ENCODE measurements at regions not wholly inside any gene's neighbourhood (a gene's known extent, or its start where the extent isn't known, plus 50 kb on each side); places are given as distances from the start of the nearest gene placed in this dataset.

GRCh38 chr12:115700896-115701465, 576.5 kb downstream of the MED13L start:
- no peak for DNase-seq (ENCODE audit: low spot score)

- DNase-seq (ENCODE audit: low spot score): no peak
Observed at GRCh38 chr12:115700081-115700480, 577.4 kb downstream of the MED13L start.

DNA sequence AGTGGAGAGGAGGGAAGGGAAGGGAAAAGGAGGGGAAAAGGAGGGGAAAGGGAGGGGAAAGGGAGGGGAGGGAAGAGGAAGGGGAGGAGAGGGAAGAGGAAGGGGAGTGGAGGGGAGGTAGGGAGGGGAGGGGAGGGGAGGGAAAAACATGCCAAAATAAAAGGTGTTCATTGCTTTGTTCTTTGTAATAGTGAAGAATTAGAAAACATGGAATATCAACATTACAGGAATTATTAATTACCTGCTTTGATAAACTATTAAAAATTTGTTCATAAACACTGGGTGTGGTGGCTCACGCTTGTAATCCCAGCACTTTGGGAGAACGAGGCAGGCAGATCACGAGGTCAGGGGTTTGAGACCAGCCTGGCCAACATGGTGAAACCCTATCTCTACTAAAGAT, 579.2 kb downstream of the MED13L start:
- DNase-seq (ENCODE audit: low spot score): no peak

DNA sequence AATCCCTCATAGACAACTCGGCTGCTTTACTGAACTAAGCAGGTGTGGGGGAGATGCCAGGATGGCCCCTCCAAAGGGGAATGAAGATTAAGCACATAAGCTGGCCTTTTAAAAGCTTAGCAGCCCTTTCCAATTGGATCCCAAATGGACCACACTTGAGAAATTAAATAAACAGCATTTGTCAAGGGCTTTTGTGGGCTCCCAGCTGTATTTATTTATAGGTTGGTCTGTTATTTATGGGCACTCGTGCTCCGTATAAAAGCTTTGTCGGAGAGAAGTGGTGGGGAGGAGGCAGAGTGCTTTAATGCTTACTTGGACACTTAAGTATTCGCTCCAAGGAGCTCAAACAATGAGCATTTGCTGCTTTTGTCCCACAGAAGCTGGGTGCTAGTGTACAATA, 580.2 kb downstream of the MED13L start:
- no peak for DNase-seq (ENCODE audit: low spot score)

DNA sequence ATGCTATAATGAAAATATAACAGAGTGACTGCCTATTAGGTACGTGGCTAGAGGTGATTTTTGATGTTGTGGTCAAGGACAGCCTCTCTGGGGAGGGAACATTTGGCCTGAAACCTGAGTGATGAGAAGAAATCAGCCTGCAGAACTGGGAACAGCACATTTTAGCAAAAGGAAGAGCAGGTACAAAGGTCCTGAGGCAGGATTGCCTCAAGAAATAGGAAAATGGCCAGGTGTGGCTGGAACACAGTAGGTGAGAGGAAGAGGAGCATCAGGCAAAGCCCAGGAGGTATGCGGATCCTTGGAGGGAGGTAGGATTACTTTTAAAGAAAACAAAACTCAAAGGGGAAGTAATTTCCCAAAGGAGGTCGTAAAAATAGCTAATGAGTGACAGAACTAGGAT, 582.9 kb downstream of the MED13L start:
- no peak for DNase-seq (ENCODE audit: low spot score)

GRCh38 chr12:115693970-115694369, 583.5 kb downstream of the MED13L start:
- no peak for DNase-seq (ENCODE audit: low spot score)

GRCh38 chr12:115691123-115691522, 586.4 kb downstream of the MED13L start:
- DNase-seq (ENCODE audit: low spot score): no peak

GRCh38 chr12:115687094-115687493, 590.4 kb downstream of the MED13L start:
- no peak for DNase-seq (ENCODE audit: low spot score)

- no peak for DNase-seq (ENCODE audit: low spot score)
Observed at GRCh38 chr12:115683240-115683780, 594.2 kb downstream of the MED13L start.

- no peak for DNase-seq (ENCODE audit: low spot score)
Observed at GRCh38 chr12:115680967-115681366, 596.5 kb downstream of the MED13L start.

DNA sequence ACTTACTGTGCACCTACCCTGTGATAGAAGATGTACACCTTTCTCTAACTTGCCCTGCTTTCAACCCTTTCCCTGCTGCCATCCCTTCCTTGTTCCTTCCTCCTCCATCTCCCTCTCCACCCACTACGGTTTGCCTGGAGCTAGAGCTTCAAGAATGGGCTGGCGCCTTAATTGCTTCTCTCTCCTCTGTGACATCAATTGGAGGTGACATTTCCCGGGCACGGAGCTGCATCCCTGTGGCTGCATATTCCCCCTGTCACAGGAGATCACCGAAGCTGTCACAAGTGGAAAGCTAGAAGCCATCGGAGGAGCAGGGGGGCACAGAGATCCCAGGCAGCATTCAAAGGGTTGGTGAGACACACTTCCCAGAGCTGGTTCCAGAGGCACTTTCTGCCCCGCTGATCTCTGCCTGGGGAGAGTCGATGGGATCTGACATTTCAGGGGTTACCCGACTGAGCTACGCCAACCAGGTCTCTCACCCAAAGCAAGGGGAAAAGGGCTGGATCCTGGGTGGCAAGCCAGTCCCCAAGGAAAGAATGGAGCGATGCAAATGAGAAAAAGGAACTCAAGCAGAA, 604.9 kb downstream of the MED13L start:
- DNase-seq (ENCODE audit: low spot score): peak; percentile 36

DNA sequence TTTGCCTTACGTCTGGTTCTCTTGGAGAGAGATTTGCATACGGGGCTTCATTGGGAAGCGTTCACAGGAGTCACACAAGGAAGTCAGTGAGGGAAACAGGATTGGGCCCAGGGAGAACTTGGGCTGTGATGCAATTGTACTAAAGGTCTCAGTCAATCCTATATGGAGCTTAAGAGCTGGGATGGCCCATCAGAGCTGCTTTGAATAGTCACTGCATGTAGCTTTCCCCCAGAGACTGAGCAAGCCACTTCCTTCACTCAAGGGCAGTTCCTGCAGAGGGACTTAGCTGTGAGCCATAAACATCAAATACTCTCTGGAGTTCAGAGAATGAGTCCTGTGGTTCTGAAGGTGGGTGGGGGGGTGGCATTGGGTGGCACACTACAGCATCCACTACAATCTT, 605.4 kb downstream of the MED13L start:
- DNase-seq (ENCODE audit: low spot score): no peak

DNA sequence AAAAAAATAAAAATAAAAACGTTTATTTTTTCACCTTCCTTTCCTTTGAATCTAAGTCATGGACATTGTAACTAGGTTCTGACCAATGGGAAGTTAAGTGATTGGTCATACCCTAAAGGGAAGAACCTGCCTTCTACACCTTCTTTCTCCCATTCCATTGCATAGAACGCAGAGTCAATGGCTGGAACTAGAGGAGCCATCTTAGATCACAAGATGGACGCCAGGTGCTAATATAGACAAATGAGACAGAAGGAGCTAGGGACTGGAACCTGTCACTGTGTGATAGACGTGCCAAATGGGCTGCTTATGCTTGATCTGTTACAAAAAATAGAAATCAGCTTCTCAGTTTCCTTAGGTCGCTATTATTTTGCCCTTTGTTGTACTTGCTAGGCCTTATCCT, 606.6 kb downstream of the MED13L start:
- peak; percentile 24 for DNase-seq (ENCODE audit: low spot score)

- no peak for DNase-seq (ENCODE audit: low spot score)
Observed at GRCh38 chr12:115667116-115667515, 610.4 kb downstream of the MED13L start.

DNA sequence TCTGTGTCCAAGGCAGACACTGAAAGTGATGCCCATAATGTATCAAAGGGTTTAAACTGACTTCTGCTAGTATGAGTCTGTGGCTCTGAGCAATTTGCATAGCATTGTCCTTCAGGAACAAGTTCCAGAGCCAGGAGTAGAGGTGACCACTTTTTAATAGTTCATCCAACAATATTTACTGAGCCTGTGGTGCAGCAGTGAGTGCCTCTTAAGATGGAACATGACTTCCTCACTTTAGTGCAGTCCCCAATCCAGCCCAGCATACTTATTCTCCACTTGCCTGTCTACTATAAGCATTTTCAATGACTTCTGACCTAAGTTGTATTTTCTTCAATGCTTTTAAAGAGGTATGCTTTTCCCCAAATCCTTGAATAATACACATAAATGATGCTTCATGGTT, 611.3 kb downstream of the MED13L start:
- DNase-seq (ENCODE audit: low spot score): no peak

- DNase-seq (ENCODE audit: low spot score): peak; percentile 10
Observed at GRCh38 chr12:115661112-115661511, 616.4 kb downstream of the MED13L start.

DNA sequence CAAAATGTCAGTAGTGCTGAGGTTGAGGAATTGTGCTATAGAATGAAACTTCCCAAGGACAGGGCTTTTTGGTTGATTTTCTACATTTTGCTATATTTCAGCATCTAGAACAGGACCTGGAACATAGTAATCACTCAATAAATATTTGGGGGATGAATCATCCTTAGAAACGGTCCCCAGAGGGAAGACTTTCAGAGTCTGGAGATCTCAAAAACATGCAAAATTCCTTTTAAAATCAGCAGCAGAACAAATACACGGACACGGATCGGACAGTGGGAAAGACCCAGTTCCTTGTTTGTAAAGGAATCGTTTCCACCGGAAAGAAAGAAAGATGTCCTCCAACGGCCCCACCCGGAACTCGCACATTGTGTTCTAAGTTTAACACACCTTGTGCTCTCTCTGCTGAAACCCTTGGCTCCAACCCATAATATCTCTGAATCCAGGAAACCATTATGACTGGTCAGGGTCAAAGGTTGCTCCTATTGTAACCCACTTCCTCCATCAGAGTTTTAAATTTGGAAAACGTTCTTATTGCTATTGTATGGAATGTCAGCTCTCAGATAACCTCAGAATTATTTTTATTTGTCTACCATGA, 617.2 kb downstream of the MED13L start:
- DNase-seq (ENCODE audit: low spot score): peak; percentile 14

GRCh38 chr12:115659422-115659821, 618.1 kb downstream of the MED13L start:
- peak; percentile 34 for DNase-seq (ENCODE audit: low spot score)

DNA sequence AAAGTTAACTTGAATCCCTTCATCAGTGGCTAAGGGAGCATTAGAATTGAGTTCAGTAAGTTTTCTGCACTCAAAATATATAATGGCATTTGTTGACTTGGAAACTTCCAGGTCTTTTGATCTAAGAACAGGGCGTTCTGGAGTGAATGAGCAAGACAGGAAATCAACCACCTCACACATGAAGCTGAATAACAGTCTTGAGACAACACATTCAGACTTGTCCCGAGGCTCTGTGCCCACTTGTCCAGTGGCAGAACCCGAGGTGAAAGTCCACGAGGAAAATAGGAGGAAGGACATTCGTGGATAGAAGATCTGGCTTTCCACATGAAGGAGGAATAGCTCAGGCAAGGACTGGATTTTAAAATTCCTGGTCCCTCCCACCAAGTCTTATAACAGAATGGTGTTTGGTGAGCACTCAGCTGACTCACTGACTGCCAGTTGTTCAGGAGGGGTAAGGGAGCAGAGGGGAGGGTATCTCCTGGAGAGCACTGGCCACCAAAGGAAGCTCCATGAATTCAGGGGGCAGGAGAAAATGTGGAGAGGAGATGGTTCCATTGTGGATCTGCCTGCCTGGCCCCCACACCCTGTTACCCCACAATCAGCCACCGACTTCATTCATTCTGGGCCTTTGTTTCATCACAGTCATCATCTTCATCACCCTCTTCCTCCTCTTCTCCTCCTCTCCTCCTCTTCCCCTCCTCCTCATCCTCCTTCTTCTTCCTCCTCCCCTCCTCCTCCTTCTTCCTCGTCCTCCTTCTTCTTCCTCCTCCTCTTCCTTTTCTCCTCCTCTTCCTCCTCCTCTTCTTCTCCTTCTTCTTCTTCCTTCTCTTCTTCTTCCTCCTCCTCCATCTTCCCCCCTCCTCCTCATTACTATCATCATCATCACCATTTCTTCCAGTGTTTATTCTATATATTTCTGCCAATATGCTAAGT, 620.1 kb downstream of the MED13L start:
- DNase-seq (ENCODE audit: low spot score): peak; percentile 20

DNA sequence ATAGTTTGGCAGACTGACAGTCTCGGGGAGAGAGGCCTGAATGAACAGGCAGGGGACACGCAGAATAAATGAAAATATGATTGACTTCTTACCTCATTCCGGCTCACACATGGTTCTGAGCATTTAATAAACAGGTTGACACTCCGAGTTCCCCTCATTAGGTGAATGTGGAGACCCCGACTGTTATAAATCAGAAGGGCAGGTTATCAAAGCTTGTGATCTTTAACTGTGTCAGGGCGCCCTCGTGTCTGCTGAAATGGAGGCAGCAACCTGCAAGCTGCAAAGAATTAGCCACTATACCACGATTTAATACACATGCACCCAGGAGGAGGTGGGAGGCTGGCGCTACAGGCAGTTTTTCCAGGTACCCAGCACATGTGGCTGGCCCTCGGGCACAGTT, 627.5 kb downstream of the MED13L start:
- DNase-seq (ENCODE audit: low spot score): no peak

DNA sequence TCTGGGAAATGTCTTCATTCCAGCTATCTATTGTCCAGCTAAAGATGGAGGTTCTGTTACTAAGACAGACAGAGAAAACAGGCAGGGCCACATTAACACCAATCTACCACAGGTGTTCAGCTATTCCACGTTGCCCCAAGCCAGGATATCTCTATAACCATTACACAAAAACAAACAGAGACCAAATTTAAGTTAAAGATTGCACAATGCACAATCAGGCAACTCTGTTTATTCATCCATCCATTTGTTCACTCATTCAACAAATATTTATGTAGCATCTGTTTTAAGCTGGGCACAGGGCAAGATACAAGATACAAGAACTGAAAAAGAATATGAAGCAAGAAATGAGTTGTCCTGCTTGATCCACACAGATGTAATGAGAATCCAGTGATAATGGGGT, 629.0 kb downstream of the MED13L start:
- no peak for DNase-seq (ENCODE audit: low spot score)

- no peak for DNase-seq (ENCODE audit: low spot score)
Observed at GRCh38 chr12:115646210-115646609, 631.3 kb downstream of the MED13L start.

GRCh38 chr12:115640929-115641328, 636.6 kb downstream of the MED13L start:
- no peak for DNase-seq (ENCODE audit: low spot score)

Data from ecto neural progenitor cell (in vitro differentiated cells).